ENCODE measurements at regions not wholly inside any gene's neighbourhood (a gene's known extent, or its start where the extent isn't known, plus 50 kb on each side); places are given as distances from the start of the nearest gene placed in this dataset.

GRCh38 chr12:68497107-68497506 lies 113.6 kb upstream of the RAP1B start:
- no peak for TF ChIP-seq POLR2A (IDR thresholded peaks at IDR 0.05; ENCODE audit: low read length)
- no peak for TF ChIP-seq GATA1 (IDR thresholded peaks at IDR 0.05; ENCODE audit: low read depth, low read length)

Measured in erythroblast (primary cell).